ENCODE measurements at regions not wholly inside any gene's neighbourhood (a gene's known extent, or its start where the extent isn't known, plus 50 kb on each side); places are given as distances from the start of the nearest gene placed in this dataset.

DNA sequence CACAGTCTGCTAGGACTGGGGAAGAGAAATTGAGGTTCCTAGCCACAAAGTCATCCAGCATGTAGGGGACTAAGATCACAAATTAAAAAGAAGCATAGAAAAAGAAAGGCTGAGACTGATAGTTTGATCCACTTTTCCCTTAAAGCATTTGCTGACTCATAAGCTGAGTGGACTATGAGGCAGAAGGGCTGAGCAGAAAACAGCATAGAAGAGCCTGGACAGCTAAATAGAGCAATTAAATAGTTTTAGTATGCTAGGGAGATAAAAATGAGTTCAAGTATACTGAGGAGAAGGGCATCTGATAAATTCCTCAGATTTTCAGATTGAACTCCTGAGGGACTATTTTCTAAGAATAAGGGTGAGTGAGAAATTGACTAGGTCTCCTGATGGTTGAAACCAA is 155.9 kb upstream of the EGR2 start:
- no peak for TF ChIP-seq JUND (IDR thresholded peaks at IDR 0.05)
- Histone ChIP-seq H3K4me3 (replicated peaks in 1 of 2; ENCODE audit: low read depth in 1 of 2, low read length in 2 of 2) (no peak overlapping the region), H3K27me3 (ENCODE audit: insufficient read depth, low read length) (no peaks in the 10 kb centered on the region), H3K9me2 (ENCODE audit: insufficient read depth) (no peaks in the 10 kb centered on the region), H3K36me3 (ENCODE audit: control insufficient read depth in 1 of 2, insufficient read depth in 2 of 2, low read length in 2 of 2) (no peaks in the 10 kb centered on the region), H3K79me2 (ENCODE audit: insufficient read depth, low read length) (no peaks in the 10 kb centered on the region), H3K9ac (ENCODE audit: low read length) (no peak overlapping the region), H3K4me1 (ENCODE audit: control insufficient read depth in 1 of 2, insufficient read depth in 2 of 2, low read length in 2 of 2) (no peaks in the 10 kb centered on the region), H3K4me2 (ENCODE audit: low read length) (no peak overlapping the region), H4K20me1 (ENCODE audit: insufficient read depth) (no peaks in the 10 kb centered on the region), H3K9me3 (ENCODE audit: control insufficient read depth in 1 of 2, insufficient read depth in 1 of 2, low read depth in 1 of 2, low read length in 2 of 2) (no peaks in the 10 kb centered on the region), H3K27ac (ENCODE audit: low read depth, low read length) (no peak overlapping the region), H2AFZ (ENCODE audit: low read depth, low read length, poor library complexity, severe bottlenecking) (no peak overlapping the region)
- ATAC-seq (no peak), DNase-seq (ENCODE audit: low read depth, low spot score) (no peak)
- no TSS peak for BruUV-seq (replicated peaks)
- CTCF ChIA-PET = no interaction called here
- intact Hi-C loops (cut with micrococcal nuclease) = no loop called here
- RAD21 ChIA-PET (ENCODE audit: low non-redundant PET in 1 of 2, low total read pairs in 2 of 2, uncharacterized antibody in 2 of 2, unreplicated experiment in 2 of 2) = no interaction called here
- POLR2A ChIA-PET = no interaction called here

GRCh38 chr10:62964026-62964425 is 147.9 kb upstream of the EGR2 start:
- CTCF ChIA-PET = no interaction called here
- Histone ChIP-seq H2AFZ (ENCODE audit: low read depth, low read length, poor library complexity, severe bottlenecking) (no peak overlapping the region), H3K4me3 (replicated peaks in 1 of 2; ENCODE audit: low read depth in 1 of 2, low read length in 2 of 2) (no peak overlapping the region), H4K20me1 (ENCODE audit: insufficient read depth) (no peaks in the 10 kb centered on the region), H3K36me3 (ENCODE audit: control insufficient read depth in 1 of 2, insufficient read depth in 2 of 2, low read length in 2 of 2) (no peaks in the 10 kb centered on the region), H3K4me2 (ENCODE audit: low read length) (no peak overlapping the region), H3K9me3 (ENCODE audit: control insufficient read depth in 1 of 2, insufficient read depth in 1 of 2, low read depth in 1 of 2, low read length in 2 of 2) (no peaks in the 10 kb centered on the region), H3K9ac (ENCODE audit: low read length) (no peak overlapping the region), H3K27ac (ENCODE audit: low read depth, low read length) (no peak overlapping the region), H3K79me2 (ENCODE audit: insufficient read depth, low read length) (no peaks in the 10 kb centered on the region), H3K9me2 (ENCODE audit: insufficient read depth) (no peaks in the 10 kb centered on the region), H3K4me1 (ENCODE audit: control insufficient read depth in 1 of 2, insufficient read depth in 2 of 2, low read length in 2 of 2) (no peaks in the 10 kb centered on the region), H3K27me3 (ENCODE audit: insufficient read depth, low read length) (no peaks in the 10 kb centered on the region)
- no peak for TF ChIP-seq ATF3 (IDR thresholded peaks at IDR 0.05)
- TF ChIP-seq EZH2 (IDR thresholded peaks at IDR 0.05) = no peak
- TF ChIP-seq SIN3A (IDR thresholded peaks at IDR 0.05; ENCODE audit: low read depth) = no peak
- no peak for TF ChIP-seq CTCF (IDR thresholded peaks at IDR 0.05 in 2 of 3, conservative IDR thresholded peaks at IDR 0.05 in 1 of 3; ENCODE audit: borderline replicate concordance in 1 of 3, insufficient read depth in 1 of 3, low read depth in 2 of 3, low read length in 2 of 3)
- TF ChIP-seq, protein P1, sequence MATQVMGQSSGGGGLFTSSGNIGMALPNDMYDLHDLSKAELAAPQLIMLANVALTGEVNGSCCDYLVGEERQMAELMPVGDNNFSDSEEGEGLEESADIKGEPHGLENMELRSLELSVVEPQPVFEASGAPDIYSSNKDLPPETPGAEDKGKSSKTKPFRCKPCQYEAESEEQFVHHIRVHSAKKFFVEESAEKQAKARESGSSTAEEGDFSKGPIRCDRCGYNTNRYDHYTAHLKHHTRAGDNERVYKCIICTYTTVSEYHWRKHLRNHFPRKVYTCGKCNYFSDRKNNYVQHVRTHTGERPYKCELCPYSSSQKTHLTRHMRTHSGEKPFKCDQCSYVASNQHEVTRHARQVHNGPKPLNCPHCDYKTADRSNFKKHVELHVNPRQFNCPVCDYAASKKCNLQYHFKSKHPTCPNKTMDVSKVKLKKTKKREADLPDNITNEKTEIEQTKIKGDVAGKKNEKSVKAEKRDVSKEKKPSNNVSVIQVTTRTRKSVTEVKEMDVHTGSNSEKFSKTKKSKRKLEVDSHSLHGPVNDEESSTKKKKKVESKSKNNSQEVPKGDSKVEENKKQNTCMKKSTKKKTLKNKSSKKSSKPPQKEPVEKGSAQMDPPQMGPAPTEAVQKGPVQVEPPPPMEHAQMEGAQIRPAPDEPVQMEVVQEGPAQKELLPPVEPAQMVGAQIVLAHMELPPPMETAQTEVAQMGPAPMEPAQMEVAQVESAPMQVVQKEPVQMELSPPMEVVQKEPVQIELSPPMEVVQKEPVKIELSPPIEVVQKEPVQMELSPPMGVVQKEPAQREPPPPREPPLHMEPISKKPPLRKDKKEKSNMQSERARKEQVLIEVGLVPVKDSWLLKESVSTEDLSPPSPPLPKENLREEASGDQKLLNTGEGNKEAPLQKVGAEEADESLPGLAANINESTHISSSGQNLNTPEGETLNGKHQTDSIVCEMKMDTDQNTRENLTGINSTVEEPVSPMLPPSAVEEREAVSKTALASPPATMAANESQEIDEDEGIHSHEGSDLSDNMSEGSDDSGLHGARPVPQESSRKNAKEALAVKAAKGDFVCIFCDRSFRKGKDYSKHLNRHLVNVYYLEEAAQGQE (IDR thresholded peaks at IDR 0.05; ENCODE audit: low read depth) = no peak
- no peak for TF ChIP-seq SRF (IDR thresholded peaks at IDR 0.05; ENCODE audit: low read depth)
- TF ChIP-seq, protein P2, sequence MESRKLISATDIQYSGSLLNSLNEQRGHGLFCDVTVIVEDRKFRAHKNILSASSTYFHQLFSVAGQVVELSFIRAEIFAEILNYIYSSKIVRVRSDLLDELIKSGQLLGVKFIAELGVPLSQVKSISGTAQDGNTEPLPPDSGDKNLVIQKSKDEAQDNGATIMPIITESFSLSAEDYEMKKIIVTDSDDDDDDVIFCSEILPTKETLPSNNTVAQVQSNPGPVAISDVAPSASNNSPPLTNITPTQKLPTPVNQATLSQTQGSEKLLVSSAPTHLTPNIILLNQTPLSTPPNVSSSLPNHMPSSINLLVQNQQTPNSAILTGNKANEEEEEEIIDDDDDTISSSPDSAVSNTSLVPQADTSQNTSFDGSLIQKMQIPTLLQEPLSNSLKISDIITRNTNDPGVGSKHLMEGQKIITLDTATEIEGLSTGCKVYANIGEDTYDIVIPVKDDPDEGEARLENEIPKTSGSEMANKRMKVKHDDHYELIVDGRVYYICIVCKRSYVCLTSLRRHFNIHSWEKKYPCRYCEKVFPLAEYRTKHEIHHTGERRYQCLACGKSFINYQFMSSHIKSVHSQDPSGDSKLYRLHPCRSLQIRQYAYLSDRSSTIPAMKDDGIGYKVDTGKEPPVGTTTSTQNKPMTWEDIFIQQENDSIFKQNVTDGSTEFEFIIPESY (IDR thresholded peaks at IDR 0.05; ENCODE audit: extremely low read depth, insufficient replicate concordance, low read length) = no peak
- no TSS peak for BruUV-seq (replicated peaks)
- intact Hi-C loops (cut with micrococcal nuclease) = no loop called here
- POLR2A ChIA-PET = no interaction called here
- RAD21 ChIA-PET (ENCODE audit: low non-redundant PET in 1 of 2, low total read pairs in 2 of 2, uncharacterized antibody in 2 of 2, unreplicated experiment in 2 of 2) = no interaction called here
- DNase-seq (ENCODE audit: low read depth, low spot score) (no peak), ATAC-seq (no peak)

All from HCT116 (cell line).